A673 (cell line): ENCODE measurements at regions not wholly inside any gene's neighbourhood (a gene's known extent, or its start where the extent isn't known, plus 50 kb on each side); places are given as distances from the start of the nearest gene placed in this dataset.

Experiments
- BruUV-seq: library from RNA; stranded (reverse); fragments of 400-500 nt; replicated peaks from 2 replicates; lab custom pipeline; 2021; lab: Mats Ljungman, UMichigan
- CTCF ChIA-PET: fragments of 300-600 bp; sonication (Branson Sonifier 250); formaldehyde crosslinking; loops from one replicate; lab custom pipeline; 2022; ENCODE audit warnings: antibody characterized with exemption; lab: Charles Lee
- POLR2A ChIA-PET: fragments of 300-600 bp; sonication (Branson Sonifier 250); formaldehyde crosslinking; loops from one replicate; lab custom pipeline; 2022; ENCODE audit warnings: antibody characterized with exemption; ENCODE audit not compliant: low non-redundant PET; lab: Charles Lee
- DNase-seq: peaks from one replicate; pipeline ENCODE4 v3.0.0-alpha.2; 2015; ENCODE audit warnings: low spot score
- H3K27ac ChIP-seq: fragments of 200-600 bp; sonication (generic); 2 replicates; pipeline ENCODE4 v1.5.1; 2016; ENCODE audit warnings: mixed run types, low read depth, mild to moderate bottlenecking, mixed read lengths, antibody characterized with exemption, low read length; ENCODE audit not compliant: poor library complexity, severe bottlenecking
- H3K27me3 ChIP-seq: fragments of 200-600 bp; sonication (generic); replicated peaks from 2 replicates; pipeline ENCODE4 v1.6.1; 2017; ENCODE audit warnings: mixed run types, low read depth, mild to moderate bottlenecking, mixed read lengths, antibody characterized with exemption, low read length; ENCODE audit not compliant: insufficient read depth, poor library complexity
- H3K36me3 ChIP-seq: fragments of 200-600 bp; sonication (generic); 2 replicates; pipeline ENCODE4 v1.6.1; 2016; ENCODE audit warnings: mixed run types, mild to moderate bottlenecking, mixed read lengths, antibody characterized with exemption, low read length; ENCODE audit not compliant: insufficient read depth, poor library complexity, severe bottlenecking
- H3K4me1 ChIP-seq: fragments of 200-600 bp; sonication (generic); 2 replicates; pipeline ENCODE4 v1.6.1; 2017; ENCODE audit warnings: mixed run types, mild to moderate bottlenecking, mixed read lengths, antibody characterized with exemption, low read length; ENCODE audit not compliant: insufficient read depth, poor library complexity, severe bottlenecking
- H3K4me3 ChIP-seq: fragments of 200-600 bp; sonication (generic); 2 replicates; pipeline ENCODE4 v1.5.1; 2016; ENCODE audit warnings: low read depth, mixed run types, mild to moderate bottlenecking, mixed read lengths, low read length; ENCODE audit not compliant: poor library complexity, severe bottlenecking
- H3K9me3 ChIP-seq: fragments of 200-600 bp; sonication (generic); 2 replicates; pipeline ENCODE4 v1.6.1; 2016; ENCODE audit warnings: mixed run types, low read depth, mild to moderate bottlenecking, mixed read lengths, antibody characterized with exemption, low read length; ENCODE audit not compliant: poor library complexity, severe bottlenecking
- EZH2 ChIP-seq: fragments of 200-600 bp; sonication (generic); IDR thresholded peaks from 2 replicates; pipeline ENCODE4 v1.6.1; 2017; ENCODE audit warnings: borderline replicate concordance, low read depth, mild to moderate bottlenecking, mixed read lengths, antibody characterized with exemption, low read length; ENCODE audit not compliant: poor library complexity, severe bottlenecking
- intact Hi-C: fragments of 100-400 bp; cut with micrococcal nuclease; formaldehyde crosslinking; loops from one replicate; pipeline ENCODE4 v1.10.0; 2022; ENCODE audit not compliant: unreplicated experiment
- TF ChIP-seq, protein P1 (sequence below): fragments of 300-800, 200-600 bp; sonication (generic); conservative IDR thresholded peaks from 2 replicates; pipeline ENCODE4 v1.5.1; 2017; ENCODE audit warnings: low read depth, mild to moderate bottlenecking, antibody characterized with exemption, low read length, moderate library complexity, mixed read lengths

DNA sequence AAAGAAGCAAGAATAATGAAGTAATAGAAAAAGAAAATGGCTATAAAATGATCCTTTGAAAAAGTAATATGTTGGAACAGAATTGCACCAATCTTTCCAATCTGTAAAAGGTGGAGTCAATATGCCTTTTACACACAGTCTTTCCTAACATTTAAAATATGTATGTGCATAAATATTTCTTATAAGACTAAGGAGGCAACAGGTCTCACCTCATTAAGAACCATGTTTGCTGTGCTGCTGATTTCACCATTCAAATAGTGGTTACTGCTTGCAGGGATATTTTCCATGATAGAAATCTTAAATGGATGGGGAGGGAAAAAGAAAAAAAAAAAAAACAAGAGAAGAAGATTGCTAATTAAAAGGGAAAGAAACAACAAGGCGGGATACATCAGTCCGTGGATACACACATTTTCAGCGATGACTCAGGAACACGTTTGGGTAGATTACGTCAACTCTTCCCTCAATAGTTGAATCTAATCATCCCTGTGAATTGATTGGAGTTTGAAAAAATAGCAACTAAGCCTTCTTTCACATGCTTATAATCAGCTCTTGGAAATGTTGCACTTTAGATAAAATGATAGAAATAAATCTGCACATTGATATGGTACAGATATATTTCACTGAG lies 2133.9 kb upstream of the CELF4 start:
- intact Hi-C loops, result no loop called here
- no peak for DNase-seq
- Histone ChIP-seq H3K36me3 (no peaks in the 10 kb centered on the region), H3K9me3 (no peaks in the 10 kb centered on the region), H3K4me3 (no peak overlapping the region), H3K27ac (no peak overlapping the region), H3K27me3 (no peaks in the 10 kb centered on the region), H3K4me1 (no peaks in the 10 kb centered on the region)
- ChIA-PET POLR2A (no interaction called here), CTCF (no interaction called here)
- TF ChIP-seq EZH2, result no peak
- TF ChIP-seq, protein P1, sequence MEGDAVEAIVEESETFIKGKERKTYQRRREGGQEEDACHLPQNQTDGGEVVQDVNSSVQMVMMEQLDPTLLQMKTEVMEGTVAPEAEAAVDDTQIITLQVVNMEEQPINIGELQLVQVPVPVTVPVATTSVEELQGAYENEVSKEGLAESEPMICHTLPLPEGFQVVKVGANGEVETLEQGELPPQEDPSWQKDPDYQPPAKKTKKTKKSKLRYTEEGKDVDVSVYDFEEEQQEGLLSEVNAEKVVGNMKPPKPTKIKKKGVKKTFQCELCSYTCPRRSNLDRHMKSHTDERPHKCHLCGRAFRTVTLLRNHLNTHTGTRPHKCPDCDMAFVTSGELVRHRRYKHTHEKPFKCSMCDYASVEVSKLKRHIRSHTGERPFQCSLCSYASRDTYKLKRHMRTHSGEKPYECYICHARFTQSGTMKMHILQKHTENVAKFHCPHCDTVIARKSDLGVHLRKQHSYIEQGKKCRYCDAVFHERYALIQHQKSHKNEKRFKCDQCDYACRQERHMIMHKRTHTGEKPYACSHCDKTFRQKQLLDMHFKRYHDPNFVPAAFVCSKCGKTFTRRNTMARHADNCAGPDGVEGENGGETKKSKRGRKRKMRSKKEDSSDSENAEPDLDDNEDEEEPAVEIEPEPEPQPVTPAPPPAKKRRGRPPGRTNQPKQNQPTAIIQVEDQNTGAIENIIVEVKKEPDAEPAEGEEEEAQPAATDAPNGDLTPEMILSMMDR, result no peak
- no TSS peak for BruUV-seq

DNA sequence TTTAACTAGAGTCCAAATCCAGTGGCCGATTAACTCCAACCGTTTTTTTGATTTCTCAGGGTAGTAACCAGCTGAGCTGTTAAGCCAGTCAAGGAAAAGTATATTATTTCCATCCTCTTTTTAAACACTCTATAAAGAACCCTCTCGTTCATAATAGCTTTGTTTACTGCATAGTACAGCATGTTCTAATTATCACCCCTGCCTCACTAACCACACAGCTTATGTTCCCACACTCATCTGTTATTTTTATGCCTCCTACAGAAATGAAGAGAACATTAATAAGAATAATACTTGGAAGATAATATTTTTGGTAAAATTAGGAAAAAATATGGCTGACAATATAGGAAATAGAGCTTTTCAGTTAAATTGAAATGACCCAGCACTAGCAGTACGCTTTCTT lies 2132.8 kb upstream of the CELF4 start:
- Histone ChIP-seq H3K4me1 (no peaks in the 10 kb centered on the region), H3K36me3 (no peaks in the 10 kb centered on the region), H3K4me3 (no peak overlapping the region), H3K27me3 (no peaks in the 10 kb centered on the region), H3K27ac (no peak overlapping the region), H3K9me3 (no peaks in the 10 kb centered on the region)
- intact Hi-C loops, result no loop called here
- TF ChIP-seq EZH2, result no peak
- TF ChIP-seq, protein P1, result no peak
- ChIA-PET CTCF (no interaction called here), POLR2A (no interaction called here)
- no TSS peak for BruUV-seq
- DNase-seq, result no peak

DNA sequence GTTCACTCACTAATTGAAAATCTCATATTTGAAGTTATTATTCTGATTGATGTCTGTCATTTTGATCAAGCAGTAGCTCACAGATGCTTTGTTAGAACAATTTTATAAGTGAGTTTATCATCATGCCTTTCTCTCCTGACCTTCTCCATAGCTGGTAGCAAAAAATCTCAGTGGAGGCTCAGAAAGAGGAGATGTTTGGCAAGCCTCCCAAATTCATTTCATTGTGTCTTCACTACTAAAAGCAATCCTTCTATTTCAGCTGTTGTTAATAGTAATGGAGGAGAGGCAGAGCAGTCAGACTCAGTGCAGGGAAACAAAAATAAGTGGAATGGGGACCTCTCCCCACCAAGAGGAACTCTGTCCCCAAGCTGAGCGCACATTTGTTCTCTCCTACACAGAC lies 2127.8 kb upstream of the CELF4 start:
- Histone ChIP-seq H3K27me3 (no peaks in the 10 kb centered on the region), H3K27ac (no peak overlapping the region), H3K36me3 (no peaks in the 10 kb centered on the region), H3K4me1 (no peaks in the 10 kb centered on the region), H3K4me3 (no peak overlapping the region), H3K9me3 (no peaks in the 10 kb centered on the region)
- TF ChIP-seq, protein P1, result no peak
- no peak for TF ChIP-seq EZH2
- no TSS peak for BruUV-seq
- intact Hi-C loops, result no loop called here
- DNase-seq, result no peak
- CTCF ChIA-PET, result no interaction called here
- POLR2A ChIA-PET, result no interaction called here
